Neural cell (in vitro differentiated cells): ENCODE measurements at regions not wholly inside any gene's neighbourhood (a gene's known extent, or its start where the extent isn't known, plus 50 kb on each side); places are given as distances from the start of the nearest gene placed in this dataset.

Experiments used
- EP300 ChIP-seq: fragments of 450-650 bp; conservative IDR thresholded peaks from 2 replicates; pipeline ENCODE4 v1.6.1; 2014; ENCODE audit warnings: antibody characterized with exemption, mild to moderate bottlenecking, moderate library complexity; ENCODE audit not compliant: poor library complexity, severe bottlenecking
- EZH2 ChIP-seq: fragments of 200-600, 300-800 bp; shearing (Covaris generic), sonication (generic); IDR thresholded peaks from 2 replicates; pipeline ENCODE4 v1.6.1; 2014; ENCODE audit warnings: antibody characterized with exemption, low read length, borderline replicate concordance, mild to moderate bottlenecking; ENCODE audit not compliant: insufficient read depth, poor library complexity, severe bottlenecking
- POLR2AphosphoS5 ChIP-seq: IDR thresholded peaks from 2 replicates; pipeline ENCODE4 v1.6.1; 2012
- TAF1 ChIP-seq: IDR thresholded peaks from 2 replicates; pipeline ENCODE4 v1.6.1; 2012; ENCODE audit warnings: low read depth
- TF ChIP-seq, protein P1 (sequence below): fragments of 450-650 bp; IDR thresholded peaks from 2 replicates; pipeline ENCODE4 v1.5.1; 2014; ENCODE audit warnings: antibody characterized with exemption, mild to moderate bottlenecking, moderate library complexity; ENCODE audit not compliant: poor library complexity, severe bottlenecking
- TF ChIP-seq, protein P2 (sequence below): IDR thresholded peaks from 2 replicates; pipeline ENCODE4 v1.6.1; 2012; ENCODE audit warnings: borderline replicate concordance

DNA sequence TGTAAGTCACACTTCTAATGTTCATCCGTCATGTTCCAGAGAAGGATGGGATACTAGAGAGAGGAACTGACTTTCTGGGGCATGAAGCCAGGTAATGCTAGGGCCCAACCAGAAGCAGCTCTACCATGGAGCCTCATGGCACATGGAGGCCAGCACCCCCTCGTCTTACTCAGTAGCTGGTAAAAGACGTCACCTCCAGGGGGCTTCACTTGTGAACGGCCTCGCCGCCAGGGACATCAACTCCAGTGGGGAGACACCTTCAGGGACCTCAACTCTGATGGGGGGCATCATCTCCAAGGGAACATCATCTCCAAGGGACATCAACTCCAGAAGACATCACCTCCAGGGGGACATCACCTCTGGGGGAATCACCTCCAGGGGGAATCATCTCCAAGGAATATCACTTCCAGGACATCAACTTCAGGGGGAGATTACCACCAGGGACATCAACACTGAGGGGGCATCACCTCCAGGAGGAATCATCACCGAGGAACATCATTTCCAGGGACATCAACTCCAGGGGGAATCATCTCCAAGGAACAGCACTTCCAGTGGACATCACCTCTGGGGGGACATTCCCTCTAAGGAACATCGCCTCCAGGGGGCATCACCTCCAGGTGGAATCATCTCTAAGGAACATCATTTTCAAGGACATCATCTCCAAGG, 168.4 kb downstream of the NDUFA10 start:
- TF ChIP-seq EZH2: no peak
- TF ChIP-seq, protein P1, sequence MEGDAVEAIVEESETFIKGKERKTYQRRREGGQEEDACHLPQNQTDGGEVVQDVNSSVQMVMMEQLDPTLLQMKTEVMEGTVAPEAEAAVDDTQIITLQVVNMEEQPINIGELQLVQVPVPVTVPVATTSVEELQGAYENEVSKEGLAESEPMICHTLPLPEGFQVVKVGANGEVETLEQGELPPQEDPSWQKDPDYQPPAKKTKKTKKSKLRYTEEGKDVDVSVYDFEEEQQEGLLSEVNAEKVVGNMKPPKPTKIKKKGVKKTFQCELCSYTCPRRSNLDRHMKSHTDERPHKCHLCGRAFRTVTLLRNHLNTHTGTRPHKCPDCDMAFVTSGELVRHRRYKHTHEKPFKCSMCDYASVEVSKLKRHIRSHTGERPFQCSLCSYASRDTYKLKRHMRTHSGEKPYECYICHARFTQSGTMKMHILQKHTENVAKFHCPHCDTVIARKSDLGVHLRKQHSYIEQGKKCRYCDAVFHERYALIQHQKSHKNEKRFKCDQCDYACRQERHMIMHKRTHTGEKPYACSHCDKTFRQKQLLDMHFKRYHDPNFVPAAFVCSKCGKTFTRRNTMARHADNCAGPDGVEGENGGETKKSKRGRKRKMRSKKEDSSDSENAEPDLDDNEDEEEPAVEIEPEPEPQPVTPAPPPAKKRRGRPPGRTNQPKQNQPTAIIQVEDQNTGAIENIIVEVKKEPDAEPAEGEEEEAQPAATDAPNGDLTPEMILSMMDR: no peak
- TF ChIP-seq EP300: no peak
- no peak for TF ChIP-seq POLR2AphosphoS5
- no peak for TF ChIP-seq TAF1
- TF ChIP-seq, protein P2, sequence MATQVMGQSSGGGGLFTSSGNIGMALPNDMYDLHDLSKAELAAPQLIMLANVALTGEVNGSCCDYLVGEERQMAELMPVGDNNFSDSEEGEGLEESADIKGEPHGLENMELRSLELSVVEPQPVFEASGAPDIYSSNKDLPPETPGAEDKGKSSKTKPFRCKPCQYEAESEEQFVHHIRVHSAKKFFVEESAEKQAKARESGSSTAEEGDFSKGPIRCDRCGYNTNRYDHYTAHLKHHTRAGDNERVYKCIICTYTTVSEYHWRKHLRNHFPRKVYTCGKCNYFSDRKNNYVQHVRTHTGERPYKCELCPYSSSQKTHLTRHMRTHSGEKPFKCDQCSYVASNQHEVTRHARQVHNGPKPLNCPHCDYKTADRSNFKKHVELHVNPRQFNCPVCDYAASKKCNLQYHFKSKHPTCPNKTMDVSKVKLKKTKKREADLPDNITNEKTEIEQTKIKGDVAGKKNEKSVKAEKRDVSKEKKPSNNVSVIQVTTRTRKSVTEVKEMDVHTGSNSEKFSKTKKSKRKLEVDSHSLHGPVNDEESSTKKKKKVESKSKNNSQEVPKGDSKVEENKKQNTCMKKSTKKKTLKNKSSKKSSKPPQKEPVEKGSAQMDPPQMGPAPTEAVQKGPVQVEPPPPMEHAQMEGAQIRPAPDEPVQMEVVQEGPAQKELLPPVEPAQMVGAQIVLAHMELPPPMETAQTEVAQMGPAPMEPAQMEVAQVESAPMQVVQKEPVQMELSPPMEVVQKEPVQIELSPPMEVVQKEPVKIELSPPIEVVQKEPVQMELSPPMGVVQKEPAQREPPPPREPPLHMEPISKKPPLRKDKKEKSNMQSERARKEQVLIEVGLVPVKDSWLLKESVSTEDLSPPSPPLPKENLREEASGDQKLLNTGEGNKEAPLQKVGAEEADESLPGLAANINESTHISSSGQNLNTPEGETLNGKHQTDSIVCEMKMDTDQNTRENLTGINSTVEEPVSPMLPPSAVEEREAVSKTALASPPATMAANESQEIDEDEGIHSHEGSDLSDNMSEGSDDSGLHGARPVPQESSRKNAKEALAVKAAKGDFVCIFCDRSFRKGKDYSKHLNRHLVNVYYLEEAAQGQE: no peak
